ENCODE measurements at regions not wholly inside any gene's neighbourhood (a gene's known extent, or its start where the extent isn't known, plus 50 kb on each side); places are given as distances from the start of the nearest gene placed in this dataset.

DNA sequence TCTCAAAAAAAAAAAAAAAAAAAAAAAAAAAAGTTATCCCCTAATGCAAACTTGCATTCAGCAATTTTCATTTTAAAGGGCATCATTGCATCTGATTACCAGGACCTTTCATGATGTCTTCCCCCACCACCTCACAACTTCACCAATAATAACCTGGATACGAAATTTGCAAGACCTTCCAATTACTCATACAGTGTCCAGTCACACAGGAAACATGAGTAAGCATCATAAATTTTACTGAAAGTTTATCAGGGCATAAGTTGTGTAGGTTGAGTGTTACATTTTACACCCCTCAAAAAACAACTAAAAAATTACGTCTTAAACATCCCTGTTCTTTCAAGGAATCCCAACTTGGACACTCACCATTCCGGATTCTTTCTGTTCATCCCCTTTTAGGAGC lies 79.1 kb upstream of the ANKEF1 start:
- H3K27me3 ChIP-seq, result peaks cover 0 to 4% (median 0%) of the 10 kb centered on the region in 4 donors
- no peaks in the 10 kb centered on the region for H3K9me3 ChIP-seq
- DNase-seq, result no peak
- no peak overlapping the region for H3K27ac ChIP-seq
- no peak for TF ChIP-seq POLR2A (IDR thresholded peaks at IDR 0.05)
- TF ChIP-seq, protein P1, sequence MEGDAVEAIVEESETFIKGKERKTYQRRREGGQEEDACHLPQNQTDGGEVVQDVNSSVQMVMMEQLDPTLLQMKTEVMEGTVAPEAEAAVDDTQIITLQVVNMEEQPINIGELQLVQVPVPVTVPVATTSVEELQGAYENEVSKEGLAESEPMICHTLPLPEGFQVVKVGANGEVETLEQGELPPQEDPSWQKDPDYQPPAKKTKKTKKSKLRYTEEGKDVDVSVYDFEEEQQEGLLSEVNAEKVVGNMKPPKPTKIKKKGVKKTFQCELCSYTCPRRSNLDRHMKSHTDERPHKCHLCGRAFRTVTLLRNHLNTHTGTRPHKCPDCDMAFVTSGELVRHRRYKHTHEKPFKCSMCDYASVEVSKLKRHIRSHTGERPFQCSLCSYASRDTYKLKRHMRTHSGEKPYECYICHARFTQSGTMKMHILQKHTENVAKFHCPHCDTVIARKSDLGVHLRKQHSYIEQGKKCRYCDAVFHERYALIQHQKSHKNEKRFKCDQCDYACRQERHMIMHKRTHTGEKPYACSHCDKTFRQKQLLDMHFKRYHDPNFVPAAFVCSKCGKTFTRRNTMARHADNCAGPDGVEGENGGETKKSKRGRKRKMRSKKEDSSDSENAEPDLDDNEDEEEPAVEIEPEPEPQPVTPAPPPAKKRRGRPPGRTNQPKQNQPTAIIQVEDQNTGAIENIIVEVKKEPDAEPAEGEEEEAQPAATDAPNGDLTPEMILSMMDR (IDR thresholded peaks at IDR 0.05), result no peak
- intact Hi-C loops (cut with DNase I), result no loop called here
- no peaks in the 10 kb centered on the region for H3K4me1 ChIP-seq
- H3K4me3 ChIP-seq, result no peak overlapping the region
- WGBS, 2 donors, result 59 to 60% methylated on average over 3 of the region's 3 CpGs
- no peaks in the 10 kb centered on the region for H3K36me3 ChIP-seq

DNA sequence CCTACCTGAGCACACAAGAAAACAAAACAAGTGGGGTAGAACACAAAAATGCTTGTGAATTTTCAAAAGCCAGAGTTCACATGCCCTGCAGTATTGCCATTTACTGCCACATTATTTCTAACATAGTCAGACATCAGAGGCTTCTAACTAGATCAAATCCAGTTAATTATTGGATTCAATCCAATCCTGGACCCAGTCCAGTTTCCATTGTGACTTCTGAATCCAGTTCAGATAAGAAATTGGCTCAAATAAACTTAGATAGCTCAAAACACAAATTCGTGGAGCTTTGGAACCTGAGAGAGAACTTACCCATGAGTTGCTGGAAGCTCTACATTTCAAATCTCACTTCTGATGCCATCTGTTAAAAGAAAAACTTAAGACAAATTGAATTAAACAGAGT lies 85.2 kb upstream of the ANKEF1 start:
- intact Hi-C loops (cut with DNase I), result no loop called here
- Histone ChIP-seq H3K4me3 (no peak overlapping the region), H3K36me3 (no peaks in the 10 kb centered on the region), H3K4me1 (peaks cover 0 to 12% (median 0%) of the 10 kb centered on the region in 3 donors), H3K9me3 (no peaks in the 10 kb centered on the region), H3K27ac (no peak overlapping the region), H3K27me3 (peaks cover 0 to 4% (median 0%) of the 10 kb centered on the region in 4 donors)
- no peak for TF ChIP-seq POLR2A (IDR thresholded peaks at IDR 0.05)
- TF ChIP-seq, protein P1 (IDR thresholded peaks at IDR 0.05), result no peak
- 19 to 29% methylated on average over 1 of the region's 1 CpG for WGBS, 2 donors
- no peak for DNase-seq

DNA sequence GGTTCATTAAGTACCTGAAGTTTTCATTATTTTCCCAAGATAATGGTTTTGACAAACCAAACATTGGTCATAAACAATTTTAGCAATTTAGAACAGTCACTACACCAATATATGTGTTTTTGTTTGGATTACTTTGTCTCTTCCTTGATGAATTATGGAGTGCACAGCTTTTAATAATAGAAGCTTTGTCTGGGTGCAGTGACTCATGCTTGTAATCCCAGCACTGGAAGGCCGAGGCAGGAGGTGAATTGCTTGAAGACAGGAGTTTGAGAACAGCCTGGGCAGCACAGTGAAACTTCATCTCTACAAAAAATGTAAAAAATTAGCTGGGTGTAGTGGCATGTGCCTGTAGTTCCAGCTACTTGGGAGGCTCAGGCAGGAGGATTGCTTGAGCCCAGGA lies 89.4 kb upstream of the ANKEF1 start:
- Histone ChIP-seq H3K36me3 (no peaks in the 10 kb centered on the region), H3K27me3 (no peaks in the 10 kb centered on the region), H3K4me1 (peaks cover 0 to 12% (median 0%) of the 10 kb centered on the region in 3 donors), H3K9me3 (no peaks in the 10 kb centered on the region), H3K27ac (no peak overlapping the region), H3K4me3 (no peak overlapping the region)
- WGBS, 2 donors, result 15% methylated on average over 1 of the region's 1 CpG; no CpG with 5 or more reads in 1 of the 2 donors
- TF ChIP-seq, protein P1 (IDR thresholded peaks at IDR 0.05), result no peak
- intact Hi-C loops (cut with DNase I), result no loop called here
- DNase-seq, result no peak

DNA sequence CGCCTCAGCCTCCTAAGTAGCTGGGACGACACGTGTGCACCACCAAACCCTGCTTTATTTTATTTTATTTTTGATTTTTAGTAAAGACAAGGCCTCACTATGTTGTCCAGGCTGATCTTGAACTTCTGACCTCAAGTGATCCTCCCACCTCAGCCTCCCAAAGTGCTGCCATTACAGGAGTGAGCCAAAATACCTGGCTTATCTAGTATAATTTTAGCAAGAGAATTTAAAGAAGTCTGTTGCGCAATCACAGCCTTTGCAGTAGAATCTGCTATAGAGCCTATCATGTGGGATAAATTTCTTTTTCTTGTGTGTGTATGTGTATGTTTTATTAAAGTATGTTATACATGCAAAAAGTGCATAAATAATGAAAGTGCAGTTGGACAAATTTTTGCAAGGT lies 92.1 kb upstream of the ANKEF1 start:
- Histone ChIP-seq H3K36me3 (no peaks in the 10 kb centered on the region), H3K4me3 (no peak overlapping the region), H3K27ac (no peak overlapping the region), H3K4me1 (peaks cover 0 to 12% (median 0%) of the 10 kb centered on the region in 3 donors), H3K27me3 (no peaks in the 10 kb centered on the region), H3K9me3 (no peaks in the 10 kb centered on the region)
- 83 to 95% methylated on average over 4 of the region's 4 CpGs for WGBS, 2 donors
- no peak for DNase-seq
- TF ChIP-seq, protein P1 (IDR thresholded peaks at IDR 0.05), result no peak
- intact Hi-C loops (cut with DNase I), result no loop called here

DNA sequence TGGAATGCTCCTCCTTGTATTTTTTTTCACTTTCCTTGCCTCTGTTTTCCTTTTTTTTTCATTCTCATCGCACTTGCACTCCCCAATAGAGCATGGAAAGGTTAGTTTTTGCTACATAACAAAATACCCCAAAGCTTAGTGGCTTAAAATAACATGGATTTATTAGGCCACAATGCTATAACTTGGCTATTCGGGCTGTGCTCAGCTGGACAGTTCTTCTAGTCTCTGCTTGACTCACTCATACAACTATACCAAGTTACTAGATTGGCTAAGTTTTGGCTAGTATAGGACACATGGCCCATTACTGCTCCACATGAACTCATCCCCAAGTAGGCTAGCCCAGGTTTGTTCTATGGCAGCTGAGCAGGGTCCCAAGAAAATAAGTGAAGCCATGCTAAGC lies 94.5 kb upstream of the ANKEF1 start:
- peaks cover 0 to 3% (median 0%) of the 10 kb centered on the region in 3 donors for H3K4me1 ChIP-seq
- no peak for DNase-seq
- no peaks in the 10 kb centered on the region for H3K9me3 ChIP-seq
- TF ChIP-seq POLR2A (IDR thresholded peaks at IDR 0.05), result no peak
- TF ChIP-seq, protein P1 (IDR thresholded peaks at IDR 0.05), result no peak
- no peaks in the 10 kb centered on the region for H3K36me3 ChIP-seq
- H3K27me3 ChIP-seq, result no peaks in the 10 kb centered on the region
- intact Hi-C loops (cut with DNase I), result no loop called here
- WGBS, 2 donors, result 89 to 90% methylated on average over 1 to 2 of the region's 2 CpGs
- no peak overlapping the region for H3K27ac ChIP-seq
- H3K4me3 ChIP-seq, result no peak overlapping the region
